ENCODE measurements at regions not wholly inside any gene's neighbourhood (a gene's known extent, or its start where the extent isn't known, plus 50 kb on each side); places are given as distances from the start of the nearest gene placed in this dataset.

- no peaks in the 10 kb centered on the region for H3K9me3 Mint-ChIP-seq
- H3K27ac Mint-ChIP-seq, result no peak overlapping the region
- TF ChIP-seq CTCF (IDR thresholded peaks at IDR 0.05; ENCODE audit: unreplicated experiment in 3 of 3), result no peak
- H3K4me3 Mint-ChIP-seq, result no peak overlapping the region
- H3K4me1 Mint-ChIP-seq, result no peaks in the 10 kb centered on the region
- H3K27me3 Mint-ChIP-seq (ENCODE audit: low read depth), result no peaks in the 10 kb centered on the region
- H3K36me3 Mint-ChIP-seq (ENCODE audit: low read depth), result no peaks in the 10 kb centered on the region
Observed at GRCh38 chr13:68199271-68199670, 969.1 kb upstream of the PCDH9 start.

- Mint-ChIP-seq H3K4me1 (peaks cover 28% of the 10 kb centered on the region), H3K36me3 (ENCODE audit: low read depth) (no peaks in the 10 kb centered on the region), H3K9me3 (no peaks in the 10 kb centered on the region), H3K27ac (no peak overlapping the region), H3K27me3 (ENCODE audit: low read depth) (no peaks in the 10 kb centered on the region), H3K4me3 (no peak overlapping the region)
- TF ChIP-seq CTCF (IDR thresholded peaks at IDR 0.05; ENCODE audit: unreplicated experiment in 3 of 3), result no peak
Observed at GRCh38 chr13:68190818-68191217, 960.7 kb upstream of the PCDH9 start.

- peaks cover 4% of the 10 kb centered on the region for H3K9me3 Mint-ChIP-seq
- H3K36me3 Mint-ChIP-seq (ENCODE audit: low read depth), result no peaks in the 10 kb centered on the region
- H3K27me3 Mint-ChIP-seq (ENCODE audit: low read depth), result no peaks in the 10 kb centered on the region
- H3K27ac Mint-ChIP-seq, result peak overlapping the region; percentile 57 to 84 (median 73)
- no peak overlapping the region for H3K4me3 Mint-ChIP-seq
- no peak for TF ChIP-seq CTCF (IDR thresholded peaks at IDR 0.05; ENCODE audit: unreplicated experiment in 3 of 3)
- peaks cover 16% of the 10 kb centered on the region for H3K4me1 Mint-ChIP-seq
Observed at GRCh38 chr13:68185444-68186141, 955.5 kb upstream of the PCDH9 start.

- H3K9me3 Mint-ChIP-seq, result peaks cover 9% of the 10 kb centered on the region
- H3K4me3 Mint-ChIP-seq, result no peak overlapping the region
- no peaks in the 10 kb centered on the region for H3K27me3 Mint-ChIP-seq (ENCODE audit: low read depth)
- peaks cover 17% of the 10 kb centered on the region for H3K4me1 Mint-ChIP-seq
- TF ChIP-seq CTCF (IDR thresholded peaks at IDR 0.05; ENCODE audit: unreplicated experiment in 3 of 3), result no peak
- peak overlapping the region; percentile 42 to 67 (median 52) for H3K27ac Mint-ChIP-seq
- no peaks in the 10 kb centered on the region for H3K36me3 Mint-ChIP-seq (ENCODE audit: low read depth)
Observed at GRCh38 chr13:68176475-68176874, 946.3 kb upstream of the PCDH9 start.

GRCh38 chr13:68174893-68175292 is 944.8 kb upstream of the PCDH9 start:
- Mint-ChIP-seq H3K4me3 (no peak overlapping the region), H3K27ac (peak overlapping the region in 2 of 3 experiments; percentile 32 to 60), H3K4me1 (peaks cover 17% of the 10 kb centered on the region), H3K27me3 (ENCODE audit: low read depth) (no peaks in the 10 kb centered on the region), H3K9me3 (peaks cover 6% of the 10 kb centered on the region), H3K36me3 (ENCODE audit: low read depth) (no peaks in the 10 kb centered on the region)
- TF ChIP-seq CTCF (IDR thresholded peaks at IDR 0.05; ENCODE audit: unreplicated experiment in 3 of 3), result no peak

- Mint-ChIP-seq H3K4me3 (no peak overlapping the region), H3K27me3 (ENCODE audit: low read depth) (no peaks in the 10 kb centered on the region), H3K4me1 (peaks cover 17% of the 10 kb centered on the region), H3K27ac (peak overlapping the region in 1 of 3 experiments; percentile 60), H3K36me3 (ENCODE audit: low read depth) (no peaks in the 10 kb centered on the region), H3K9me3 (peaks cover 3% of the 10 kb centered on the region)
- no peak for TF ChIP-seq CTCF (IDR thresholded peaks at IDR 0.05; ENCODE audit: unreplicated experiment in 3 of 3)
Observed at GRCh38 chr13:68173111-68173510, 943.0 kb upstream of the PCDH9 start.

Data from nephron (organoid).